ENCODE measurements at regions not wholly inside any gene's neighbourhood (a gene's known extent, or its start where the extent isn't known, plus 50 kb on each side); places are given as distances from the start of the nearest gene placed in this dataset.
A peak's percentile ranks its signal among the peaks of the same experiment; 100 is the strongest.

- no peak for FAIRE-seq
Measured at GRCh38 chr11:126127898-126128297, 65.2 kb upstream of the CDON start.

- FAIRE-seq = no peak
Measured at GRCh38 chr11:126127284-126127845, 64.7 kb upstream of the CDON start.

DNA sequence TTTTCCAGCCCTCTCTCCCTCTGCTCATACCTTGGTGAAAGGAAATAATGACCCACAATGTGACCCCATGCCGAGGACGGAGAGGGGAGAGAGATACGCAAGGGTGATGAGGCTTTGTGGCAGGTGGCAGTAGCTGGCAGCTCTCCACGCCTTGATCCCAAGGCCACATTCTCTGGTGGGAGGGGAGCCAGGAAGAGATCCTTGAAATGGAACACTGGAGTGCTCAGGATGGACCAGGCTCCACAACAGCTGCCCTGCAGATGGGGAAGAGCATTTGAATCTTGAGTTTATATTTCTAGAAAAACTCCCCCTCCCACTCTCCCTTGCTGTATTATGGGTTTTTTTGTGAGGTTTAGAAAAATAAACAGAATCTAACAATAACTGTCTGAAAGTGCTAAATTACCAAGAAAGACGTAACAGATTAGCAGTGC is 61.6 kb upstream of the CDON start:
- no peak for FAIRE-seq

DNA sequence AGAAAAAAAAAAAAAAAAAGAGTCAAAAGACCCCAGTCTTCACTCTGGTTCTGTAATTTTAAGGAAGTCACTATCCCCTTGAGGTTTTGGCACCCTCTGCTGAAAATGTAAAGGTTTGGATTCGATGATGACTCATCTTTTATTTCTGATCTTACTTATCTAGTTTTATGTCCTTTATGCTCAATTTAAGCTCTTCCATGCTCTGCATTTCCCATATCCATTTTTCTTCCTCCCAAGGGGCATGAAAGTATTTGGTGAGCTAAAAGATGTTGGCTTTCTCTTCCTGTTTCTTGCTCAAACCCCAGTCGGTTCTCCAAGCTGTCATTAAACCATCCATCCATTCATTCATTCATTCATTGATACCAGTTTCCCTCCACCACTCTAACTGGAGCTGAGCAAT is 61.0 kb upstream of the CDON start:
- FAIRE-seq = no peak

DNA sequence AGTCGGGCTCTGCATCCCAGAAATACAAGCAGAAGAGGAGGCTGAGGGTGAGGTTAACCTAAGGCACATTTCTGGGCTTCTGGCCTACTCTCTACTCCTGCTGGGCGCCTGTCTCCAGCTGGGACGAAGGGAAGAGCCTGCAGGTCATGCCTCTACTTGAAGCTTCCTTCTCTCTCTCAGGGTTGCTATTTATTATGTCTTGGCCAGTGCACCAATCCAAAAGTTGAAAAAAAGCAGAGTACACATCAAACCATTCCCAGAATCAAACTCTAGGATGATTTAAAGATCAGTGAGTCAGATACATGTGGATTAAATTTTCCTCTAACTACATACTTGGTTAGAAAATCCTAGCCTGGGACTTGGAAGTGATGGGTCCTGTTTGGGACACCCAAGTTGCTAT is 60.2 kb upstream of the CDON start:
- FAIRE-seq = no peak

GRCh38 chr11:126121296-126121695 is 58.6 kb upstream of the CDON start:
- no peak for FAIRE-seq

DNA sequence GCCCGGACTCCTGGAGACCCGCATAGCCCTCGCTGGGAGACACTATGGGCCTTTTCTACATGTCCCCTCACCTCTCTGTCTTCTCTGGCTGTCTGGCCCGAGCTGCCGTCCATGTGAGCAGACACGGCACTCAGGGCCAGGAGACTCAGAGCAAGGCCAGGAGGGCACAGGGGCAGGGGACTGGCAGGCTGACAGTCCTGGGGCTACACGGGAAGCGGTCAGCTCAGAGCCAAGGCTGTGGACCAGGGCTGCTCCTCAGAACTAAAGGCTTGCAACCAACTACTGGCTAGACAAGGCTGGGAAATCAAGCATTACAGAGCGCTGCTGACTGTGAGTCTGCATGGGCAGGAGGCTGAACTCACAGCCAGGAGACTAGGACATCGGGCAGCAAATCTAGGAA is 56.1 kb upstream of the CDON start:
- FAIRE-seq = no peak

DNA sequence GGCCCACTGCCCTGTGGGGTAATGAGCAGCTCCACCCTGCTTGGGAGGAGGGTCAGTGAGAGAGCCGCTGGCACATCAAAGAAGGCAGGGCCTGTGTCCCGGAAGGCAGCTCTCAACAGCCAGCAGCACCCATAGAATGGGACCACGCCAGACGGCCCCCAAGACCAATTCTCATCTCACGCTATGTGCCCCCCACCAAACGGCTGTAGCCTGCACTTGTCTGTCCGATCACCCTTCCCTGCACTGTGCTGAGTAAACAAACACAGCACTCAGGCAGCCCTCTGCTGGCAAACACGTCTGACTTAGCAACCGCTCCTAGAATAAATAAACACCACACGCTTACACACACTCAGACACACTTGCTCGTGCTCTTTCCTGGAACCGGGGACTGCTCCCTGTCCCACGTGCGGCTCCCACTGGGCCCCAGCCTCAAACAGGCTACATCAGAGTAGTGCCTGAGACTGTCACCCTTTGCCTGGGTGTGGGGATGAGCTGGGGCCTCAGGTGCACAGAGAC is 53.2 kb upstream of the CDON start:
- FAIRE-seq = no peak

DNA sequence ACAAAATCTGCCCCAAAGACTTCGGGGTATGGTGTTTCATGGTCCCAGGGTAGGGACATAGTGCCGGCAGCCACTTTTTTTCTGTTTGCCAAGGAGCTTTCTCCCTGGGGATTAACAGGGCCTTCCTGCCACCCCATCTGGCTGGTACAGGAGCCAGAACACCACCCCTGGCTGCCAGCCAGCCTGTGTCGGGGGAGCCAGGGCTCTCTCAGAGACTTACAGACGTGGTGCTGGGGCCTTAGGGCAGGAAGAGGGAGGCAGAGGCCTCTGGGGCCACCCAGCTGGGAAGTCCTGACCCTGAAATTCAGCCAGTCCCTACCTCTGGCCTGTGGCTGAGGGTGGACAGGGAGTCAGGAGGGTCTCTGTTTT is 52.4 kb upstream of the CDON start:
- FAIRE-seq = no peak

- no peak for FAIRE-seq
Measured at GRCh38 chr11:126114486-126115126, 51.9 kb upstream of the CDON start.

DNA sequence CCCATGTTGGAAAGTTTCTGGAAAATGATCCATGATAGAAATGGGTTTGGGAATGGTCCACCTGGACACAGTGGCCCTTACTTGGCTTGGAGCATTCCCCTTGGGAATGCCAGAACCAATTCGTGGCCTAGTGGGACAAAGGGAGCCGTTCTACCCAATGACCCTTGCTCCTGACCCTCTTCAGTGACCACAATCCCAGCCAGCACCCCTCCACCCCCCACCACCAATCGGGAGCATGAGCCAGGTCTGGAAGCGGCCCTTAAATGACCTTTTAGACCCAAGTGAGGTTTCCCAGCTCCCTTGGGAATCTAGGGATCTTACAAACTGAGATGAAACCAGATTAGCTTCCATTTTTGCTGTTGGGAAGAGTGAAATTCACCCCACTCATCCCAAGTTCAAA is 51.3 kb upstream of the CDON start:
- no peak for FAIRE-seq

- FAIRE-seq = peak; percentile 69
Measured at GRCh38 chr11:126113515-126113957, 50.9 kb upstream of the CDON start.

DNA sequence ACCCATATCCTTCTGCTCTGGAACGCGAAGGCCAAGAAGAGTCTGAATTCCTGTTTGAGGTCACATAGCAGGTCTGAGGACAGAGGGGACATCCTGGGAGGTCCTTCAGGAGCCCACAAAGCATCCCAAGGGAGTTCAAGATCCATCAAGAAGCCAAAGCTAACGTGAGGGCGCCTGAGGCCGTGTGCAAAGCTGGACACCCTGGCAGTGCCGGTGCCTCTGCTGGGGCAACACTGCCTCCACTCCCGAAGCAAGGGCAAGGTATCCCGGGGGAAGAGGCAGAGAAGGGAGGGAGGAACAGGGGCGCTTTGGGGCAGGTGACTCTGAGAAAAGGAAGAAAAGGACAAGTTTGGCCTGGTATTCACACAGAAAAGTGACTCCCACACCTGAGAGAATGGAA is 50.3 kb upstream of the CDON start:
- FAIRE-seq = no peak

GRCh38 chr11:126112547-126112946 is 49.9 kb upstream of the CDON start:
- FAIRE-seq = no peak
